ENCODE measurements at regions not wholly inside any gene's neighbourhood (a gene's known extent, or its start where the extent isn't known, plus 50 kb on each side); places are given as distances from the start of the nearest gene placed in this dataset.

GRCh38 chr2:16051841-16052564 is 111.7 kb downstream of the MYCN start:
- TF ChIP-seq CTCF (IDR thresholded peaks at IDR 0.05; ENCODE audit: low read depth, low read length), result no peak
- DNase-seq (ENCODE audit: extremely low read depth, low read depth), result no peak

- TF ChIP-seq CTCF (IDR thresholded peaks at IDR 0.05; ENCODE audit: low read depth, low read length), result no peak
- no peak for DNase-seq (ENCODE audit: extremely low read depth, low read depth)
Observed at GRCh38 chr2:16050908-16051489, 110.6 kb downstream of the MYCN start.

GRCh38 chr2:16050261-16050907 is 110.0 kb downstream of the MYCN start:
- TF ChIP-seq CTCF (IDR thresholded peaks at IDR 0.05; ENCODE audit: low read depth, low read length), result no peak
- DNase-seq (ENCODE audit: extremely low read depth, low read depth), result no peak

DNA sequence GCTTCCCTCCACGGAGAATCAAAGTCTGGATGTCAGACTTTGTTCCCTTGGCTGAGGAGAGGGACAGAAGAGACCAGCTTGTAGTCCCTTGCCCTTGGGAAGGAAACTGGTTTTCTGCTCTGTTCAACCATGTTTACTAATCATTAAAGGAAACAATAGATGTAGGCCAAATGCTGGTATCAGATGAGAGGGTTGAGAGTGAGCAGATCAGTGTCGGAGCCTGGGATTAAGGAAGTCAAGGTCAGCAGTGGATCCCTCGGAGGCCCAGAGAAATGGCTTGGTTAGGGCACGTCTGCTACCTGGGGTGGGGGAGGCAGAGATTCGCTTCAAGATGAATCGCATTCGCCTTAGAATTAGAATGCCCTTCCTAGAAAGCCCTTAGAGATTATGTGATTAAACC is 109.1 kb downstream of the MYCN start:
- no peak for DNase-seq (ENCODE audit: extremely low read depth, low read depth)
- TF ChIP-seq CTCF (IDR thresholded peaks at IDR 0.05; ENCODE audit: low read depth, low read length), result no peak

GRCh38 chr2:16048466-16048865 is 108.1 kb downstream of the MYCN start:
- TF ChIP-seq CTCF (IDR thresholded peaks at IDR 0.05; ENCODE audit: low read depth, low read length), result no peak
- DNase-seq (ENCODE audit: extremely low read depth, low read depth), result no peak

- TF ChIP-seq CTCF (IDR thresholded peaks at IDR 0.05; ENCODE audit: low read depth, low read length), result no peak
- DNase-seq (ENCODE audit: extremely low read depth, low read depth), result no peak
Observed at GRCh38 chr2:16047701-16048100, 107.4 kb downstream of the MYCN start.

DNA sequence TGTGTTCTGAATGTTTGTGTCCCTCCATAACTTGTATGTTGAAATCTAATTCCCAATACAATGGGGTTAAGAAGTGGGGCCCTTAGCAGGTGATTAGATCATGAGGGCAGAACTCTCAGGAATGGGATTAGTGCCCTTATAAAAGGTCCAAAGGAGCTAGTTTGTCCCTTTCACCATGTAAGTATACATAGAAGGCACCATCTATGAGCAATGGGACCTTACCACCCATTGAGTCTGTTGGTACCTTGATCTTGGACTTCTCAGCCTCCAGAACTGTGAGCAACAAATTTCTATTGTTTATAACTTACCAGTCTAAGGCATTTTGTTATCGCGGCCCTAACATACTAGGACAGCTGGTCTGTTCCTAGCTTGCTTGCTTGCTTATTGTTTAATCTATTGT is 106.3 kb downstream of the MYCN start:
- no peak for TF ChIP-seq CTCF (IDR thresholded peaks at IDR 0.05; ENCODE audit: low read depth, low read length)
- DNase-seq (ENCODE audit: extremely low read depth, low read depth), result no peak
